ENCODE measurements at regions not wholly inside any gene's neighbourhood (a gene's known extent, or its start where the extent isn't known, plus 50 kb on each side); places are given as distances from the start of the nearest gene placed in this dataset.

- H2AFZ ChIP-seq (ENCODE audit: low read depth, low read length) = no peak overlapping the region
- TF ChIP-seq, protein P1, sequence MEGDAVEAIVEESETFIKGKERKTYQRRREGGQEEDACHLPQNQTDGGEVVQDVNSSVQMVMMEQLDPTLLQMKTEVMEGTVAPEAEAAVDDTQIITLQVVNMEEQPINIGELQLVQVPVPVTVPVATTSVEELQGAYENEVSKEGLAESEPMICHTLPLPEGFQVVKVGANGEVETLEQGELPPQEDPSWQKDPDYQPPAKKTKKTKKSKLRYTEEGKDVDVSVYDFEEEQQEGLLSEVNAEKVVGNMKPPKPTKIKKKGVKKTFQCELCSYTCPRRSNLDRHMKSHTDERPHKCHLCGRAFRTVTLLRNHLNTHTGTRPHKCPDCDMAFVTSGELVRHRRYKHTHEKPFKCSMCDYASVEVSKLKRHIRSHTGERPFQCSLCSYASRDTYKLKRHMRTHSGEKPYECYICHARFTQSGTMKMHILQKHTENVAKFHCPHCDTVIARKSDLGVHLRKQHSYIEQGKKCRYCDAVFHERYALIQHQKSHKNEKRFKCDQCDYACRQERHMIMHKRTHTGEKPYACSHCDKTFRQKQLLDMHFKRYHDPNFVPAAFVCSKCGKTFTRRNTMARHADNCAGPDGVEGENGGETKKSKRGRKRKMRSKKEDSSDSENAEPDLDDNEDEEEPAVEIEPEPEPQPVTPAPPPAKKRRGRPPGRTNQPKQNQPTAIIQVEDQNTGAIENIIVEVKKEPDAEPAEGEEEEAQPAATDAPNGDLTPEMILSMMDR (IDR thresholded peaks at IDR 0.05; ENCODE audit: poor library complexity, severe bottlenecking) = no peak
- TF ChIP-seq EZH2 (IDR thresholded peaks at IDR 0.05; ENCODE audit: borderline replicate concordance, insufficient read depth, low read length, poor library complexity, severe bottlenecking) (no peak), REST (IDR thresholded peaks at IDR 0.05; ENCODE audit: borderline replicate concordance) (no peak), TAF1 (IDR thresholded peaks at IDR 0.05; ENCODE audit: low read depth) (no peak), SMC3 (conservative IDR thresholded peaks at IDR 0.05; ENCODE audit: poor library complexity) (no peak), MXI1 (conservative IDR thresholded peaks at IDR 0.05; ENCODE audit: poor library complexity, severe bottlenecking) (no peak), POLR2AphosphoS5 (IDR thresholded peaks at IDR 0.05) (no peak), EP300 (conservative IDR thresholded peaks at IDR 0.05; ENCODE audit: poor library complexity, severe bottlenecking) (no peak), RAD21 (conservative IDR thresholded peaks at IDR 0.05) (no peak)
- no peaks in the 10 kb centered on the region for H3K9me2 ChIP-seq (ENCODE audit: insufficient read depth, low read length)
- no peaks in the 10 kb centered on the region for H3K79me2 ChIP-seq (replicated peaks; ENCODE audit: insufficient read depth, low read length)
- no peak overlapping the region for H3K9ac ChIP-seq (ENCODE audit: low read length)
- no peaks in the 10 kb centered on the region for H3K27me3 ChIP-seq (ENCODE audit: insufficient read depth, low read depth, low read length)
- H3K27ac ChIP-seq (ENCODE audit: low read length) = no peak overlapping the region
- no peaks in the 10 kb centered on the region for H3F3A ChIP-seq (ENCODE audit: insufficient read depth, low read length, poor library complexity, severe bottlenecking)
- H3K4me2 ChIP-seq (ENCODE audit: low read length) = no peak overlapping the region
- H3K36me3 ChIP-seq (ENCODE audit: insufficient read depth, low read length) = no peaks in the 10 kb centered on the region
- H3K4me3 ChIP-seq (ENCODE audit: low read length) = no peak overlapping the region
- no peaks in the 10 kb centered on the region for H3K9me3 ChIP-seq (ENCODE audit: low read length)
- H4K20me1 ChIP-seq (ENCODE audit: insufficient read depth) = no peaks in the 10 kb centered on the region
Measured at GRCh38 chr10:120993089-120993488, 141.9 kb downstream of the WDR11 start.

GRCh38 chr10:120995768-120996167 lies 144.6 kb downstream of the WDR11 start:
- TF ChIP-seq RAD21 (conservative IDR thresholded peaks at IDR 0.05) = no peak
- TF ChIP-seq, protein P1 (IDR thresholded peaks at IDR 0.05; ENCODE audit: poor library complexity, severe bottlenecking) = no peak
- Histone ChIP-seq H3K4me2 (ENCODE audit: low read length) (no peak overlapping the region), H4K20me1 (ENCODE audit: insufficient read depth) (no peaks in the 10 kb centered on the region), H3F3A (ENCODE audit: insufficient read depth, low read length, poor library complexity, severe bottlenecking) (no peaks in the 10 kb centered on the region), H3K27ac (ENCODE audit: low read length) (no peak overlapping the region), H3K79me2 (replicated peaks; ENCODE audit: insufficient read depth, low read length) (no peaks in the 10 kb centered on the region), H3K27me3 (ENCODE audit: insufficient read depth, low read depth, low read length) (no peaks in the 10 kb centered on the region), H2AFZ (ENCODE audit: low read depth, low read length) (no peak overlapping the region), H3K9ac (ENCODE audit: low read length) (no peak overlapping the region), H3K36me3 (ENCODE audit: insufficient read depth, low read length) (no peaks in the 10 kb centered on the region), H3K9me2 (ENCODE audit: insufficient read depth, low read length) (no peaks in the 10 kb centered on the region), H3K4me3 (ENCODE audit: low read length) (no peak overlapping the region), H3K9me3 (ENCODE audit: low read length) (no peaks in the 10 kb centered on the region)
